ENCODE measurements at regions not wholly inside any gene's neighbourhood (a gene's known extent, or its start where the extent isn't known, plus 50 kb on each side); places are given as distances from the start of the nearest gene placed in this dataset.

DNA sequence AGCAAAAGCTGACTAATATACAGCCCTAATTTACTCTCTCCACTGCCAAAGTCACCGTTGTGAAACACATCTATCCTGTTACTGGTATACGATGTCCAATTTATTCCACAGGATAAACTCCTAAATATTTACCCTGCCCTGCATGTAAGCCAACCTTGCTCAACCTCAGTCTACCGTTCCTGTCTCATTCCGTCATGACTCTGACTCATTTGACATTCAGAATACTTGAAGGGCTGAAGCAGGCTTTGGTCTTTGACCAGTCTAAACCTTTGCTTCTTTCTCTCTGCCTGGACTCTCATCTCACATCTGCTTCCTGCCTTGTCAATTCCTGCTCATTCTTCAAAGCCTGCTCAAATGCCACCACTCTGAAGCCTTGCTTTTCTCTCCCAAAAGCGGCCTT, 157.5 kb downstream of the SCP2D1 start:
- DNase-seq (ENCODE audit: low spot score) = no peak

DNA sequence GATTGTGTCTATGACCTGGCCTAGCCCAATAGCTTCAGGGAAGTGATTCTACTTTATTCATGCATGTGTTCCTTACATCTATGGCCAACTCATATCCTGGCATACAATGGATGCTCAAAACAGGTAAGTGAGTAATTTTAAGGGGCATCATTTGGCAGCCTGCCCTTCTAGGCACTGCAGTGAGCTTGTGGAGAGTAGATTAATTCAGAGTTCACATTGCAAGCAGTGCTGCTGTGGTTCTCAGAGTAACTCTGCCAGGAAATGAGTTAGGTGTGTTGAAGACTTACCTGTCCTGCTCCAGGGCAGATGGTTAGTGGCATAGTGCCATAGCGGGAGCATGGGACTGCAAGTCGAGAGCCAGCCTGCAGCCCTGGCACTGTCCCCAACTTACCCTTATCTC, 158.0 kb downstream of the SCP2D1 start:
- no peak for DNase-seq (ENCODE audit: low spot score)

DNA sequence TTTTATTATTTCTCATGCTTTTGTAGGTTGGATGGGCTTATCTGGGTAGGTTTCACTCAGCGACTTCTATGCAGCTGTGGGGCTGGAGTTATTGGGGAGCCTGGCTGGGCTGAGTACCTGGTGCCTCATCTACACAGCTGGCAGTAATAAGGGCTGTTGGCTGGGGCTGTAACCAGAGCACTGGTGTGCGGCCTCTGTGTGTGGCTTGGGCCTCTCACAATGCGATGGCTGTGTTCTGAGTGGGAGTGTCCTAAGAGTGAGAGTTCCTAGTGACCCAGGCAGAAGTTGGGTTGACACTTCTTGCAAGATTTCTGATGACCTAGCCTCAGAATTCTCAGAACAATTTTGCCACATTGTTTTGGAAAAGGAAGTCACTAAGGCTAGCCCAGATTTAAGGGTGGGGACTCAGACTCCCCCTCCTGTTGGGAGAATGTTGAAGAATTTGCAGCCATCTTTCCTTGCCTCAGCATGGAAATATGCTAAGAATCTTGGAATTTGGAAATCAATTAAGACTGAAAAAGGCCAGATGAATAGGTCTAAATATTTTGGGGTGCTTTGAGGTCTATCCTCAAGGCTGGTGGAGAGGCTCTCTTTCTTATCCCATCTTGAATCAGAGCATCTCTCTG, 158.8 kb downstream of the SCP2D1 start:
- DNase-seq (ENCODE audit: low spot score) = no peak

DNA sequence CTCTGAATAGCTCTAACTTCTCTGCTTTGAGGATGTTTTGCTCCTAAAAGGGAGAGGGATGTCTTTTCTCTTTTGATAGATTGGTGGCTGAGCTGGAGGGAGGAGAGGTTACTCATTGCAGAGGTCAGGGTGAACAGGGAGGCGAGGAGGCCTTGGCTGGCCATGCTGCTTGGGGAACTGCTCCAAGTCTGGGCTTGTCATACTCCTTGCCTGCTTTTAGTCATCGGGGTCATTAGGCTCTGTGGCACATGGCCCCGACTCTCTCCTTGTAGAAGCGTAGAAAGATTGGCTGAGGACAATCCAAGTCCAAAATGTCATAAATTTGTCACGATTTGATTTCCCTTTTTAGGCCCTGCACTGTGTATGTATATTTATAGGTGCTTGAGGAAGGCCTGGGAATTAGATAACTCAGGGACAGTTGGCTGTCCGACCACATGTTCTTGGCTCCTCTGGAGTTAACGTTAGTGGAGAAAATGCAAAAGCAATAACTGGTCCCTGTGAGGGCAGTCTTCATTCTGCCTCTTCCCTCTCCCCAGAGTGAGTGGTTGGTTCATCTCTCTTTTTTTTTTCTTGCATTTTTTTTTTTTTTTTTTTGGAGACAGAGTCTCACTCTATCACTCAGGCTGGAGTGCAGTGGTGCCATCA, 160.1 kb downstream of the SCP2D1 start:
- DNase-seq (ENCODE audit: low spot score) = no peak

DNA sequence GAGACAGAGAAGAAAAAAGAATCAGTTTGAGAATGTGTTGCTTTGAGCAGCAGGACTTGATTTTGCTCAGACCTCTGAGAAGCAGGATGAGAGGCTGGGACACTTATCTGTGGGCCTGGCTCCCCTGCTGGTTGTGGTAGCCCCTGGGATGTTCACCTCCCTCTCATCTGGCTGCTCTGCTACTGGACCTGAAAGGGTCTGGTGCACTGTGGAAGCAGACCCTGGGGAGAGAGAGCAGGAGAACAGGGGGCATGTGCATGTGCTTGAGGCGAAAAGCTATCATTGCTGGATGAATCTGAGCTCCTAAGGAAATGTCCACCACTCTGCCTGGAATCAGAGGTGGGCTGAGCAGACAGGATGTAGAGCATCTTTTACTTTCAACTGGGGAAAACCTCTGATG, 161.1 kb downstream of the SCP2D1 start:
- no peak for DNase-seq (ENCODE audit: low spot score)

GRCh38 chr20:18977441-18977840, 163.9 kb downstream of the SCP2D1 start:
- DNase-seq (ENCODE audit: low spot score) = no peak

GRCh38 chr20:18978311-18978710, 164.7 kb downstream of the SCP2D1 start:
- DNase-seq (ENCODE audit: low spot score) = no peak

- no peak for DNase-seq (ENCODE audit: low spot score)
These were observed 165.5 kb downstream of the SCP2D1 start for GRCh38 chr20:18979132-18979531.

DNA sequence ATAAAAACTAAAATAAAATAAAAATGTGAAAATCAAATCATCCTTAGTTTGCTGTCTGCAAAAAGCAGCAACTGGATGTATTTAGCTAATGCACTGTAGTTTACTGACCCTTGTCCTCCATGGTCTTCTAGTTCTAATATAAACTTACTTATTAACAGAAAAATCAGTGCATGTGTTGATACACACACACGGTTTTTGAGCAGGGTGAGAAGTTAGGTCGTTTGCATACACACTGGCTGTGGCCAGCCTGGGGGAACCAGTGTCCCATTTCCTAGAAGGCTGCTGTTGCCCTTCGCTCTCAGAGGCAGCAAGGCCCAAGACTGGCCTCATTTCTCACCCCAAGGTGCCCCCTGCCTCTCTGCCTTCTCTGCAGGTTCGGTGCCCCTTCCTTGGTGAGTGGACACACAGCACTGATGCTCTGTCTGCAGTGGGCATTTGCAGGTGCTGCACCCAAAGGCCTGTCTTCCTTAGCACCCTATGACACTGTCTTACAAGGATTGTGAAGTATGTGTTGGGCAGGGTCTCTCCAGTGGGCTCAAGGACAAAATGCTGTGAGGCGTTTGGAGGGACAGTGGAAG, 168.5 kb downstream of the SCP2D1 start:
- no peak for DNase-seq (ENCODE audit: low spot score)

GRCh38 chr20:18983796-18984195, 170.2 kb downstream of the SCP2D1 start:
- no peak for DNase-seq (ENCODE audit: low spot score)

DNA sequence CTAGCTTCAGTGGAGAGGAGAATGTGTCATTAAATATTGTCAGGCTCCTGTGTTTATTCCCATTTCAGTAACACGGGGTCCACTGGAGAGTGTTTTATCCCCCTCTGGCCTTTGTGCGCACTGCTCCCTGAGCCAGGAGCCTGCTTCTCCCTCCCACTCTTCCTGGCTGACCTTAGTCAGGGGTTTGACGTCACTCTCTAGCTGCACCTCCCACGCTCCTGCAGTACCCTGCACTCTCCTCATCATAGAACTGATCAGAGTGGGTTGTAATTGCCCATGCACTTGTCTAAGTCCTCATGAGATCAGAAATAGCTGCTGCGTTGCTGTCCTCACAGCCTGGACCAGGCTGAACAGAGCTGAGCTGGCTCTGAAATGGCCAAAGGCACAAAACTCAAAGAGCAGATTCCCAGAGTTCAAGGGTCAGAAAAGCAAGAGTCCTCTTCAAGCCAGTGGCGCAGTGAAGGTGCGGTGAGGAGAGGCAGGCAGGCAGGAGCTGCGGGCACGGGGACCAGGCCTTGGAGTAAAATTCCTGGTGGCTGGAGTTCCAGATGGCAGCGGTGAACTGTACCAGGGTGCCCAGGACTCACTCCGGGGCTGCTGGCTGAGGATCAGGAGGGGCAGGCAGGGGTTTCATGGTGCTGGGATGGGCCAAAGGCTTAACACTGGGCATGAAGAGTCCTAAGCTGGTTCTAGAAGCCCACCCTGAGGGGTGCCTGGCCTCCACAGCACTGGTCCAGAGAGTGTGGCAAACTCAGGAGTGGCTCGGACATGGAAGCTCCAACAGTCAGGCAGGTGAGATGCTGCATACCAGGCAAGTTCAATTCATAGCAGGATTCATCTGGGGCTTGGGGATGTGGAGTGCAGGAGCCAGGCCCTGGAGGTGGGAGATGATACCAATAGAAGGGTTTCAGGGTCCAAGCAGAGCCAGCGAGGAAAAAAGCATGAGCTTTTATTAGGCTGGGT, 170.9 kb downstream of the SCP2D1 start:
- DNase-seq (ENCODE audit: low spot score) = no peak

- no peak for DNase-seq (ENCODE audit: low spot score)
These were observed 172.0 kb downstream of the SCP2D1 start for GRCh38 chr20:18985551-18985950.

- no peak for DNase-seq (ENCODE audit: low spot score)
These were observed 172.7 kb downstream of the SCP2D1 start for GRCh38 chr20:18986146-18986830.

- no peak for DNase-seq (ENCODE audit: low spot score)
These were observed 173.5 kb downstream of the SCP2D1 start for GRCh38 chr20:18986895-18987580.

DNA sequence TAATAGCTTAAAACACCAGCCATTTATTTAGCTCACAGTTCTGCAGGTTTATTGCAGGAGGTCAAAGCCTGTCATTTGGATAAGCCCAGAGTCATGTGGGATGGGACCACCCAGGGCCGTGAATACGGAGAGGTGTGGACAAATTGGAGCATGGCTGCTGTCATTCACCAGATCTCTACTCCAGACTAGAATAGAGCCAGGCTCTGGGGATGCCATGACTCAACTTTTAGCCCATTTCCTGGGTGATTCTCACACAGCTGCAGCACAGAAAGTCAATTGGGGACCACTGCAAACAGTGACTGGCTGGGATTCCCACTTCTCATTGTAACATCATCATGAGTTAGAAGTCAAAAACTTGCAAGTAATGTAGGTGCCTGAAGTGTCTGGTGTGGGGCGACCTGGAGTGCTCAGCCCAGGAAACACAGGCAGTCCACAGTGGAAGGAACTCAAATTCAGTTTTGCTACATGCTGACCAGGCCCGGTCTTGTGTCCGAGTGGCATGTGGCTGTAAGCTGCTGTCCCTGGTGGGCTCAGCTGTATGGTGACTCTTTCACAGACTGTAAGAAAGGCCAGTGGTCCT, 174.3 kb downstream of the SCP2D1 start:
- no peak for DNase-seq (ENCODE audit: low spot score)

- DNase-seq (ENCODE audit: low spot score) = no peak
These were observed 175.1 kb downstream of the SCP2D1 start for GRCh38 chr20:18988701-18989100.

- no peak for DNase-seq (ENCODE audit: low spot score)
These were observed 176.3 kb downstream of the SCP2D1 start for GRCh38 chr20:18989736-18990474.

DNA sequence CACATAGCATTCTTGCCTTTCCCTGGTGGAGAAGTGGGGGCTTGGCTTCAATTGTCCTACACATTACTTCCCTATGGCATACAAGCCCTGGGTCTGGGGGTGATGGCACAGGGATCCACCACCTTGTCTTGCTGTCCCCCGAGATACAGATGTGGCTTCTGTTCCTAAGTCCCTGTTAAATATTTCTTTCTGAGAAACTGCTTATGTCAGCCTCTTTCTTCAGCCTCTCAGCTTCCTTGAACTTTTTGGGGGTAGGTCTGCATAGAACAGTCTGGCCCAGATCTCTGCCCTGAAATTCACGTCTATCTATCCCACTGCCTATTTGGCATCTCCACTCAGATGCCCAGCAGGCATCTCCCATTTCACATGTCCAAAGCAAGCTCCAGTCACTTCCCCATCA, 177.4 kb downstream of the SCP2D1 start:
- no peak for DNase-seq (ENCODE audit: low spot score)

- no peak for DNase-seq (ENCODE audit: low spot score)
These were observed 178.8 kb downstream of the SCP2D1 start for GRCh38 chr20:18992418-18992817.

GRCh38 chr20:18995455-18995854, 181.9 kb downstream of the SCP2D1 start:
- DNase-seq (ENCODE audit: low spot score) = no peak
